ENCODE measurements at regions not wholly inside any gene's neighbourhood (a gene's known extent, or its start where the extent isn't known, plus 50 kb on each side); places are given as distances from the start of the nearest gene placed in this dataset.
A peak's percentile ranks its signal among the peaks of the same experiment; 100 is the strongest.

DNA sequence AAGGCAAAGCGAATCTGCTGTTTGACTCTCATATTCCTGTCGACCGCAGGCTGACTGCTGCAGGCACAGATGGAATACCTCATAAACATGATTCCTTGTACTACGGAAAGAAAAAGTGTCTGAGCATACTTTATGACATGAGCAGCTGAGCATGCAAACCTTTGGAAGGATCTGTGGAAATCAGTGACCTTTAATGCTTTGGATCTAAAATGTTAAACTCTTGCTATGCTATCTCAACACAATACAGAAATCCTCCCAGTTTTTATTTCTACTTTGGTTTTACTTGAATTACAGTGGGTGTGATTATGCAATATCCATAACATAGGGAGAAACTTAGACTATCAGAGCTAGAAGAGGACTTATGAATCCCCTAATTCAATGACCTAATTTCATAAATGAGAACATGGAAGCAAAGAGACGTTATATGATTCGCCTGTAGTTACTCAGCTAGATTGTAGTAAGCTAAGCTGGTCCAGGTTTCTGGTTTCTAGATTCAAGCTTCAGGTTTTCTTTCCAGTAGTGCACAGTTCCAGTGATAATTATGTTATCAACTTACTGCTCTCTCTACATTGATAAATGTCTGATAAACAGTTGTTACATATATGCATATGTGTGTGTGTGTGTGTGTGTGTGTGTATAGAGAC, 127.6 kb upstream of the GBE1 start:
- POLR2A ChIA-PET: no interaction called here
- H3K4me2 ChIP-seq (ENCODE audit: insufficient read depth, low read length): no peak overlapping the region

DNA sequence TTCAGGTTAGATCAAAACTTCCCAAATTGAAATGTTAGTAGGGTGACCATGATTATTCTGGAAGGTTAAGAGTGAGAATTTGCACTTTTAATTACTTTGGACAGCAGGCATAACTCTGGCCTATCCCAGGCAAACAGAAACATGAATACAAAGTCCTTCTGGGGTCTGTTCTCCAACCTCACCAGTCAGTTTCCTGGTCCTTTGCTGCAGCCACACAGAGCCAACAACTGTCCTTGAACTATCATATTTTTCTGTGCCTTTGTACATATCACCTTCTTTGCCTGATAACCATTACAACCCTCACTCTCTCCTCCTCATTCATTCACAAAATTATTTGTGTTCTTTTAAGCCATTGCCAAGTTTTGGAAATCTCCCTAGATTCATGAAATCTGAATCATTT, 126.0 kb upstream of the GBE1 start:
- ATAC-seq (no peak), FAIRE-seq (no peak), DNase-seq (ENCODE audit: extremely low read depth in 1 of 4, low spot score in 3 of 4) (no peak)
- ChIA-PET POLR2A (no interaction called here), CTCF (ENCODE audit: low intra/inter-chr PET ratio) (no interaction called here)
- H3K9me3 ChIP-seq (replicated peaks; ENCODE audit: control insufficient read depth, insufficient read depth, low read depth, low read length): no peaks in the 10 kb centered on the region
- H3K9me1 ChIP-seq (ENCODE audit: control insufficient read depth, insufficient read depth, low read length): no peaks in the 10 kb centered on the region
- no peak overlapping the region for H3K4me3 ChIP-seq
- no TSS peak for BruUV-seq (replicated peaks)
- no peaks in the 10 kb centered on the region for H3K4me1 ChIP-seq (replicated peaks in 1 of 2; ENCODE audit: control insufficient read depth in 2 of 2, insufficient read depth in 2 of 2, low read length in 2 of 2)
- H2AFZ ChIP-seq (ENCODE audit: low read depth, low read length): no peak overlapping the region
- intact Hi-C loops (cut with micrococcal nuclease): no loop called here
- no peaks in the 10 kb centered on the region for H3K79me2 ChIP-seq (ENCODE audit: control insufficient read depth, insufficient read depth, low read length)
- H4K20me1 ChIP-seq (replicated peaks; ENCODE audit: control insufficient read depth, insufficient read depth, low read length): no peaks in the 10 kb centered on the region
- no peaks in the 10 kb centered on the region for H3K27me3 ChIP-seq (ENCODE audit: control insufficient read depth in 2 of 2, insufficient read depth in 2 of 2, low read length in 2 of 2)
- no peak overlapping the region for H3K27ac ChIP-seq (ENCODE audit: extremely low read depth, low read depth, low read length)
- H3K36me3 ChIP-seq (ENCODE audit: control insufficient read depth, insufficient read depth, low read length): no peaks in the 10 kb centered on the region
- H3K4me2 ChIP-seq (ENCODE audit: insufficient read depth, low read length): no peak overlapping the region
- H3K9ac ChIP-seq (ENCODE audit: insufficient read depth in 1 of 2, low read depth in 2 of 2, low read length in 2 of 2): no peak overlapping the region
- in situ Hi-C loops (cut with MboI): no loop called here
- TF ChIP-seq, protein P1, sequence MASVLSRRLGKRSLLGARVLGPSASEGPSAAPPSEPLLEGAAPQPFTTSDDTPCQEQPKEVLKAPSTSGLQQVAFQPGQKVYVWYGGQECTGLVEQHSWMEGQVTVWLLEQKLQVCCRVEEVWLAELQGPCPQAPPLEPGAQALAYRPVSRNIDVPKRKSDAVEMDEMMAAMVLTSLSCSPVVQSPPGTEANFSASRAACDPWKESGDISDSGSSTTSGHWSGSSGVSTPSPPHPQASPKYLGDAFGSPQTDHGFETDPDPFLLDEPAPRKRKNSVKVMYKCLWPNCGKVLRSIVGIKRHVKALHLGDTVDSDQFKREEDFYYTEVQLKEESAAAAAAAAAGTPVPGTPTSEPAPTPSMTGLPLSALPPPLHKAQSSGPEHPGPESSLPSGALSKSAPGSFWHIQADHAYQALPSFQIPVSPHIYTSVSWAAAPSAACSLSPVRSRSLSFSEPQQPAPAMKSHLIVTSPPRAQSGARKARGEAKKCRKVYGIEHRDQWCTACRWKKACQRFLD (CRISPR knock-in tag; IDR thresholded peaks at IDR 0.05): no peak
- TF ChIP-seq, protein P2, sequence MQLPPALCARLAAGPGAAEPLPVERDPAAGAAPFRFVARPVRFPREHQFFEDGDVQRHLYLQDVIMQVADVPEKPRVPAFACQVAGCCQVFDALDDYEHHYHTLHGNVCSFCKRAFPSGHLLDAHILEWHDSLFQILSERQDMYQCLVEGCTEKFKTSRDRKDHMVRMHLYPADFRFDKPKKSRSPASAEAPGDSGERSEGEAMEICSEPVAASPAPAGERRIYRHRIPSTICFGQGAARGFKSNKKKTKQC (CRISPR knock-in tag; IDR thresholded peaks at IDR 0.05): no peak
- TF ChIP-seq ATF1 (CRISPR knock-in tag; IDR thresholded peaks at IDR 0.05) (no peak), ATF1 (tag; IDR thresholded peaks at IDR 0.05) (no peak)
- TF ChIP-seq, protein P3, sequence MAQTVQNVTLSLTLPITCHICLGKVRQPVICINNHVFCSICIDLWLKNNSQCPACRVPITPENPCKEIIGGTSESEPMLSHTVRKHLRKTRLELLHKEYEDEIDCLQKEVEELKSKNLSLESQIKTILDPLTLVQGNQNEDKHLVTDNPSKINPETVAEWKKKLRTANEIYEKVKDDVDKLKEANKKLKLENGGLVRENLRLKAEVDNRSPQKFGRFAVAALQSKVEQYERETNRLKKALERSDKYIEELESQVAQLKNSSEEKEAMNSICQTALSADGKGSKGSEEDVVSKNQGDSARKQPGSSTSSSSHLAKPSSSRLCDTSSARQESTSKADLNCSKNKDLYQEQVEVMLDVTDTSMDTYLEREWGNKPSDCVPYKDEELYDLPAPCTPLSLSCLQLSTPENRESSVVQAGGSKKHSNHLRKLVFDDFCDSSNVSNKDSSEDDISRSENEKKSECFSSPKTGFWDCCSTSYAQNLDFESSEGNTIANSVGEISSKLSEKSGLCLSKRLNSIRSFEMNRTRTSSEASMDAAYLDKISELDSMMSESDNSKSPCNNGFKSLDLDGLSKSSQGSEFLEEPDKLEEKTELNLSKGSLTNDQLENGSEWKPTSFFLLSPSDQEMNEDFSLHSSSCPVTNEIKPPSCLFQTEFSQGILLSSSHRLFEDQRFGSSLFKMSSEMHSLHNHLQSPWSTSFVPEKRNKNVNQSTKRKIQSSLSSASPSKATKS (CRISPR knock-in tag; IDR thresholded peaks at IDR 0.05): no peak

More for the DNA sequence above, 127.6 kb upstream of the GBE1 start:
- CTCF ChIA-PET (ENCODE audit: low intra/inter-chr PET ratio): interaction anchor here (0.6 kb wide), 1 partner anchor 60 kb away, joined by 3 read pairs; no protein-coding TSS in a partner anchor
- H3K27me3 ChIP-seq (ENCODE audit: control insufficient read depth in 2 of 2, insufficient read depth in 2 of 2, low read length in 2 of 2): no peaks in the 10 kb centered on the region
- in situ Hi-C loops (cut with MboI): no loop called here
- no peak overlapping the region for H3K9ac ChIP-seq (ENCODE audit: insufficient read depth in 1 of 2, low read depth in 2 of 2, low read length in 2 of 2)
- H4K20me1 ChIP-seq (replicated peaks; ENCODE audit: control insufficient read depth, insufficient read depth, low read length): no peaks in the 10 kb centered on the region
- no peak overlapping the region for H3K4me3 ChIP-seq
- intact Hi-C loops (cut with micrococcal nuclease): no loop called here
- H3K27ac ChIP-seq (ENCODE audit: extremely low read depth, low read depth, low read length): no peak overlapping the region
- DNase-seq (ENCODE audit: extremely low read depth in 1 of 4, low spot score in 3 of 4) (no peak), ATAC-seq (no peak), FAIRE-seq (no peak)
- H3K9me1 ChIP-seq (ENCODE audit: control insufficient read depth, insufficient read depth, low read length): no peaks in the 10 kb centered on the region
- WGBS (ENCODE audit: insufficient coverage, low coverage, missing lambda C conversion rate): 0% methylated on average over 6 of the region's 6 CpGs
- peak; percentile 11; the same call in 1 of the 2 replicates for TF ChIP-seq CEBPB (tag; IDR thresholded peaks at IDR 0.05)
- no peak for TF ChIP-seq NFYB (IDR thresholded peaks at IDR 0.05; ENCODE audit: extremely low read depth, insufficient read length)
- TF ChIP-seq CEBPG (CRISPR knock-in tag; IDR thresholded peaks at IDR 0.05): no peak
- TF ChIP-seq CEBPG (tag; conservative IDR thresholded peaks at IDR 0.05 in 1 of 2, IDR thresholded peaks at IDR 0.05 in 1 of 2): peak in 1 of 2 experiments; percentile 80; a peak in 2 of 4 replicates
- no peak overlapping the region for H2AFZ ChIP-seq (ENCODE audit: low read depth, low read length)
- no peaks in the 10 kb centered on the region for H3K79me2 ChIP-seq (ENCODE audit: control insufficient read depth, insufficient read depth, low read length)
- BruUV-seq (replicated peaks): no TSS peak
- H3K36me3 ChIP-seq (ENCODE audit: control insufficient read depth, insufficient read depth, low read length): no peaks in the 10 kb centered on the region
- H3K4me1 ChIP-seq (replicated peaks in 1 of 2; ENCODE audit: control insufficient read depth in 2 of 2, insufficient read depth in 2 of 2, low read length in 2 of 2): no peaks in the 10 kb centered on the region
- H3K9me3 ChIP-seq (replicated peaks; ENCODE audit: control insufficient read depth, insufficient read depth, low read depth, low read length): no peaks in the 10 kb centered on the region
